BE2C (cell line): ENCODE measurements at regions not wholly inside any gene's neighbourhood (a gene's known extent, or its start where the extent isn't known, plus 50 kb on each side); places are given as distances from the start of the nearest gene placed in this dataset.

ENCODE experiments used
- DNase-seq: peaks from one replicate; pipeline ENCODE4 v3.0.0-alpha.2; 2020
- H3K27me3 ChIP-seq: fragments of 250-450 bp; sonication (Bioruptor Pico); 2 replicates; pipeline ENCODE4 v1.5.1; 2020; ENCODE audit warnings: mild to moderate bottlenecking
- H3K36me3 ChIP-seq: fragments of 250-450 bp; sonication (Bioruptor Pico); 2 replicates; pipeline ENCODE4 v1.5.1; 2020; ENCODE audit warnings: mild to moderate bottlenecking
- H3K4me1 ChIP-seq: fragments of 250-450 bp; sonication (Bioruptor Pico); 2 replicates; pipeline ENCODE4 v1.5.1; 2020
- H3K4me3 ChIP-seq: 2 replicates; pipeline ENCODE4 v1.5.1; 2011; ENCODE audit warnings: low read depth, low read length
- H3K9me3 ChIP-seq: fragments of 250-450 bp; sonication (Bioruptor Pico); 2 replicates; pipeline ENCODE4 v1.5.1; 2020
- CTCF ChIP-seq: IDR thresholded peaks from 2 replicates; pipeline ENCODE4 v1.5.1; 2012; ENCODE audit warnings: mild to moderate bottlenecking, low read depth, low read length

DNA sequence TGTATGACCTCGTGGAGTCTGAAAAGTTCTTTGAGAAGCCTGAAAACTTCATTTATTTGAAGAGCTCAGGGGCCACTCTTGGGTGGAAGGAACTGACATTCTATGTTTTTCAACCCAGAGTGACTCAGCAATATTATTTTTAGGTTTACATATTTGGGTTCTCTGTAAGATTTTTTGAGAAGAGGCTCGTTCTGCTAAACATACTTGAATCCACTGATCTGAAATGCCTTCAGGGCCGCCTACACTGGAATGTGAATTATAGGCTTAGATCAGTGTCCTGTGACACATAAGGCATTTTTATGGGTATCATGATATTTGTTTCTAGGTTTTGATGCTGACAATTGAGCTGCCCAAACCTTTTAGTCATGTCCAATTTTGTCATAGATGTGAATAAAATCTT lies 86.2 kb downstream of the PSAT1 start:
- H3K4me3 ChIP-seq = no peak overlapping the region
- no peaks in the 10 kb centered on the region for H3K9me3 ChIP-seq
- no peaks in the 10 kb centered on the region; the same call in 1 of the 2 replicates for H3K36me3 ChIP-seq
- no peak for DNase-seq
- H3K4me1 ChIP-seq = peaks cover 6% of the 10 kb centered on the region; the same call in 1 of the 2 replicates
- no peak for TF ChIP-seq CTCF
- no peaks in the 10 kb centered on the region for H3K27me3 ChIP-seq

GRCh38 chr9:78386348-78386747 lies 89.4 kb downstream of the PSAT1 start:
- DNase-seq = no peak
- no peak for TF ChIP-seq CTCF
- H3K36me3 ChIP-seq = no peaks in the 10 kb centered on the region; the same call in 1 of the 2 replicates

GRCh38 chr9:78386773-78387172 lies 89.8 kb downstream of the PSAT1 start:
- Histone ChIP-seq H3K4me1 (peaks cover 6% of the 10 kb centered on the region; the same call in 1 of the 2 replicates), H3K4me3 (no peak overlapping the region), H3K9me3 (no peaks in the 10 kb centered on the region), H3K36me3 (no peaks in the 10 kb centered on the region; the same call in 1 of the 2 replicates), H3K27me3 (no peaks in the 10 kb centered on the region)
- no peak for DNase-seq
- TF ChIP-seq CTCF = no peak

More at GRCh38 chr9:78386348-78386747, 89.4 kb downstream of the PSAT1 start:
- Histone ChIP-seq H3K4me3 (no peak overlapping the region), H3K9me3 (no peaks in the 10 kb centered on the region), H3K27me3 (no peaks in the 10 kb centered on the region), H3K4me1 (peaks cover 6% of the 10 kb centered on the region; the same call in 1 of the 2 replicates)

GRCh38 chr9:78393340-78393739 lies 96.4 kb downstream of the PSAT1 start:
- no peak for TF ChIP-seq CTCF
- no peak for DNase-seq
- Histone ChIP-seq H3K27me3 (no peaks in the 10 kb centered on the region), H3K9me3 (peaks cover 2% of the 10 kb centered on the region; the same call in 1 of the 2 replicates), H3K4me1 (peaks cover 13% of the 10 kb centered on the region), H3K4me3 (no peak overlapping the region), H3K36me3 (no peaks in the 10 kb centered on the region)

DNA sequence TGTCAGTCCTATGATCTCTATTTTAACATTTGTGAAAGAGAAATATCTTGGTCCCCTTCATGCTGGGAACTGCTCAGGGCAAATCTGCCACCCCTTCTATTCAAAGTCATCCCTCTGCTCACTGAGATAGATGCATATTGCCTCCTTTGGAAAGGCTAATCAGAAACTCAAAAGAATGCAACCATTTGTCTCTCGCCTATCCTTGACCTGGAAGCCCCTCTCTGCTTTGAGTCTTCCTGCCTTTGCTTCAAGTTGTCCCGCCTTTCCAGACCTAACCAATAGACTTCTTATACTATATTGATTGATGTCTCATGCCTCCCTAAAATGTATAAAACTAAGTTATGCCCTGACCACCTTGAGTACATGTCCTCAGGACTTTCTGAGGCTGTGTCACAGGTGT lies 97.0 kb downstream of the PSAT1 start:
- DNase-seq = no peak
- peaks cover 2% of the 10 kb centered on the region; the same call in 1 of the 2 replicates for H3K9me3 ChIP-seq
- no peak for TF ChIP-seq CTCF
- H3K36me3 ChIP-seq = no peaks in the 10 kb centered on the region
- H3K4me1 ChIP-seq = peaks cover 13% of the 10 kb centered on the region
- no peak overlapping the region for H3K4me3 ChIP-seq
- H3K27me3 ChIP-seq = no peaks in the 10 kb centered on the region

GRCh38 chr9:78396087-78396486 lies 99.2 kb downstream of the PSAT1 start:
- Histone ChIP-seq H3K36me3 (no peaks in the 10 kb centered on the region), H3K4me3 (no peak overlapping the region), H3K4me1 (peaks cover 13% of the 10 kb centered on the region), H3K27me3 (no peaks in the 10 kb centered on the region), H3K9me3 (peaks cover 2% of the 10 kb centered on the region; the same call in 1 of the 2 replicates)
- DNase-seq = no peak
- no peak for TF ChIP-seq CTCF
